A673 (cell line): ENCODE measurements at regions not wholly inside any gene's neighbourhood (a gene's known extent, or its start where the extent isn't known, plus 50 kb on each side); places are given as distances from the start of the nearest gene placed in this dataset.

Experiments used
- BruUV-seq: library from RNA; stranded (reverse); fragments of 400-500 nt; replicated peaks from 2 replicates; lab custom pipeline; 2021; lab: Mats Ljungman, UMichigan
- CTCF ChIA-PET: fragments of 300-600 bp; sonication (Branson Sonifier 250); formaldehyde crosslinking; loops from one replicate; lab custom pipeline; 2022; ENCODE audit warnings: antibody characterized with exemption; lab: Charles Lee
- POLR2A ChIA-PET: fragments of 300-600 bp; sonication (Branson Sonifier 250); formaldehyde crosslinking; loops from one replicate; lab custom pipeline; 2022; ENCODE audit warnings: antibody characterized with exemption; ENCODE audit not compliant: low non-redundant PET; lab: Charles Lee
- DNase-seq: peaks from one replicate; pipeline ENCODE4 v3.0.0-alpha.2; 2015; ENCODE audit warnings: low spot score
- H3K27ac ChIP-seq: fragments of 200-600 bp; sonication (generic); 2 replicates; pipeline ENCODE4 v1.5.1; 2016; ENCODE audit warnings: mixed run types, low read depth, mild to moderate bottlenecking, mixed read lengths, antibody characterized with exemption, low read length; ENCODE audit not compliant: poor library complexity, severe bottlenecking
- H3K27me3 ChIP-seq: fragments of 200-600 bp; sonication (generic); replicated peaks from 2 replicates; pipeline ENCODE4 v1.6.1; 2017; ENCODE audit warnings: mixed run types, low read depth, mild to moderate bottlenecking, mixed read lengths, antibody characterized with exemption, low read length; ENCODE audit not compliant: insufficient read depth, poor library complexity
- H3K36me3 ChIP-seq: fragments of 200-600 bp; sonication (generic); 2 replicates; pipeline ENCODE4 v1.6.1; 2016; ENCODE audit warnings: mixed run types, mild to moderate bottlenecking, mixed read lengths, antibody characterized with exemption, low read length; ENCODE audit not compliant: insufficient read depth, poor library complexity, severe bottlenecking
- H3K4me1 ChIP-seq: fragments of 200-600 bp; sonication (generic); 2 replicates; pipeline ENCODE4 v1.6.1; 2017; ENCODE audit warnings: mixed run types, mild to moderate bottlenecking, mixed read lengths, antibody characterized with exemption, low read length; ENCODE audit not compliant: insufficient read depth, poor library complexity, severe bottlenecking
- H3K4me3 ChIP-seq: fragments of 200-600 bp; sonication (generic); 2 replicates; pipeline ENCODE4 v1.5.1; 2016; ENCODE audit warnings: low read depth, mixed run types, mild to moderate bottlenecking, mixed read lengths, low read length; ENCODE audit not compliant: poor library complexity, severe bottlenecking
- H3K9me3 ChIP-seq: fragments of 200-600 bp; sonication (generic); 2 replicates; pipeline ENCODE4 v1.6.1; 2016; ENCODE audit warnings: mixed run types, low read depth, mild to moderate bottlenecking, mixed read lengths, antibody characterized with exemption, low read length; ENCODE audit not compliant: poor library complexity, severe bottlenecking
- EZH2 ChIP-seq: fragments of 200-600 bp; sonication (generic); IDR thresholded peaks from 2 replicates; pipeline ENCODE4 v1.6.1; 2017; ENCODE audit warnings: borderline replicate concordance, low read depth, mild to moderate bottlenecking, mixed read lengths, antibody characterized with exemption, low read length; ENCODE audit not compliant: poor library complexity, severe bottlenecking
- intact Hi-C: fragments of 100-400 bp; cut with micrococcal nuclease; formaldehyde crosslinking; loops from one replicate; pipeline ENCODE4 v1.10.0; 2022; ENCODE audit not compliant: unreplicated experiment
- TF ChIP-seq, protein P1 (sequence below): fragments of 300-800, 200-600 bp; sonication (generic); conservative IDR thresholded peaks from 2 replicates; pipeline ENCODE4 v1.5.1; 2017; ENCODE audit warnings: low read depth, mild to moderate bottlenecking, antibody characterized with exemption, low read length, moderate library complexity, mixed read lengths

DNA sequence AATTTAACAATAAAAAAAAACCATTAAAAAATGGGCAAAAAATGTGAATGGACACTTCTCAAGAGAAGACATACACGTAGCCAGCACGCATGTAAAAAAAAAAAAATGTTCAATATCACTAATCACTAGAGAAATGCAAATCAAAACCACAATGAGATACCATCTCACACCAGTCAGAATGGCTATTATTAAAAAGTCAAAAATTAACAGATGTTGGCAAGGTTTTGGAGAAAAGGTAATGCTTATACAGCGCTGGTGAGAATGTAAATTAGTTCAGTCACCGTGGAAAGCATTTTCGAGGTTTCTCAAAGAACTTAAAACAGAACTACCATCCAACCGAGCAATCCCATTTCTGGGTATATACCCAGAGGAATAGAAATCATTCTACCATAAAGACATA is 1091.5 kb upstream of the B3GALT2 start:
- TF ChIP-seq, protein P1, sequence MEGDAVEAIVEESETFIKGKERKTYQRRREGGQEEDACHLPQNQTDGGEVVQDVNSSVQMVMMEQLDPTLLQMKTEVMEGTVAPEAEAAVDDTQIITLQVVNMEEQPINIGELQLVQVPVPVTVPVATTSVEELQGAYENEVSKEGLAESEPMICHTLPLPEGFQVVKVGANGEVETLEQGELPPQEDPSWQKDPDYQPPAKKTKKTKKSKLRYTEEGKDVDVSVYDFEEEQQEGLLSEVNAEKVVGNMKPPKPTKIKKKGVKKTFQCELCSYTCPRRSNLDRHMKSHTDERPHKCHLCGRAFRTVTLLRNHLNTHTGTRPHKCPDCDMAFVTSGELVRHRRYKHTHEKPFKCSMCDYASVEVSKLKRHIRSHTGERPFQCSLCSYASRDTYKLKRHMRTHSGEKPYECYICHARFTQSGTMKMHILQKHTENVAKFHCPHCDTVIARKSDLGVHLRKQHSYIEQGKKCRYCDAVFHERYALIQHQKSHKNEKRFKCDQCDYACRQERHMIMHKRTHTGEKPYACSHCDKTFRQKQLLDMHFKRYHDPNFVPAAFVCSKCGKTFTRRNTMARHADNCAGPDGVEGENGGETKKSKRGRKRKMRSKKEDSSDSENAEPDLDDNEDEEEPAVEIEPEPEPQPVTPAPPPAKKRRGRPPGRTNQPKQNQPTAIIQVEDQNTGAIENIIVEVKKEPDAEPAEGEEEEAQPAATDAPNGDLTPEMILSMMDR: no peak
- no peak for TF ChIP-seq EZH2
- Histone ChIP-seq H3K4me1 (no peaks in the 10 kb centered on the region), H3K4me3 (no peak overlapping the region), H3K27me3 (no peaks in the 10 kb centered on the region), H3K9me3 (no peaks in the 10 kb centered on the region), H3K27ac (no peak overlapping the region), H3K36me3 (no peaks in the 10 kb centered on the region)
- BruUV-seq: no TSS peak
- CTCF ChIA-PET: no interaction called here
- POLR2A ChIA-PET: no interaction called here
- DNase-seq: no peak
- intact Hi-C loops: no loop called here

DNA sequence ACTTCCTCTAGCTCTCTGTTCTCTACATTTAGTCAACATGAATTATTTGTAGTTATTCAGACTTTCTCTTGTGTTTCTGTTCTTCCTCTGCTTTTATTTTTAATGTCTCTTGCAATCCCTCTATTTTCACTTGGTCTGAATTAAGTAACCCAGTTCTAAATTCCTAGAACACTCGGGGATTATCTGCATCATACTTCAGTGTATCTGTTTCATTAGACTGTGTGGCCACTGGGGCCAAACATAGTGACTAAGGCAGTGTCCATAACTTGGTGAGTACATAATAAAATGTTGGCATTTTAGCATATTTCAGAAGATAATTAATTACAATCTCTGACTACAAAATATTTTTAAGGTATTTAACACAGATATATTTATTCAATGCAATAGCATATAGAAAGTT is 1087.2 kb upstream of the B3GALT2 start:
- H3K27ac ChIP-seq: no peak overlapping the region
- ChIA-PET POLR2A (no interaction called here), CTCF (no interaction called here)
- TF ChIP-seq, protein P1: no peak
- TF ChIP-seq EZH2: no peak
- H3K36me3 ChIP-seq: no peaks in the 10 kb centered on the region
- H3K4me3 ChIP-seq: no peak overlapping the region
- H3K4me1 ChIP-seq: no peaks in the 10 kb centered on the region
- H3K9me3 ChIP-seq: no peaks in the 10 kb centered on the region
- BruUV-seq: no TSS peak
- DNase-seq: no peak
- intact Hi-C loops: no loop called here
- no peaks in the 10 kb centered on the region for H3K27me3 ChIP-seq

DNA sequence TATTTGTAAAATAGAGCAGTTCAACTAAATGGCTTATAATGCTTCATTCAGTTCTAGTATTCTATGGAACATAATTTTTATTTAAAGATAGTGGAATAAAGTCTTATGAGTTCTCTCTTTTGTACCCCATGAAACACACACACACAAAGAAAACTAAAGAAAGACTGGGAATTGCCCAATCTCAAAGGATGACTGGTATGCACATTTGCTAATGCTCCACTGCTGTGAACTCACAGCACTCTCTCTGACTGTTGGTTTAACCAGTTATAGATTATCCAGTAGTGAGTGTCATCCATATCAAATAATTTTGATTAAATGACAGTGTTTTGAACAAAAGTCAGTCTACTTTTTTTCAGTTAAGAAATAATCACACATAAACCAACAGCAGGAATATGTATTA is 1082.4 kb upstream of the B3GALT2 start:
- intact Hi-C loops: no loop called here
- BruUV-seq: no TSS peak
- no peak overlapping the region for H3K4me3 ChIP-seq
- DNase-seq: no peak
- no peaks in the 10 kb centered on the region for H3K4me1 ChIP-seq
- POLR2A ChIA-PET: no interaction called here
- no peaks in the 10 kb centered on the region for H3K36me3 ChIP-seq
- H3K27me3 ChIP-seq: no peaks in the 10 kb centered on the region
- H3K9me3 ChIP-seq: no peaks in the 10 kb centered on the region
- no peak for TF ChIP-seq EZH2
- TF ChIP-seq, protein P1: no peak
- CTCF ChIA-PET: no interaction called here
- H3K27ac ChIP-seq: no peak overlapping the region
